Cardiac muscle cell (in vitro differentiated cells and primary cell): ENCODE measurements at regions not wholly inside any gene's neighbourhood (a gene's known extent, or its start where the extent isn't known, plus 50 kb on each side); places are given as distances from the start of the nearest gene placed in this dataset.

Source experiments
- DNase-seq, 2 donors: peaks; one replicate each; pipeline versions ENCODE4 v3.0.0 to v3.0.0-alpha.2; 2010 to 2017; ENCODE audit warnings: low read depth in 1 of 2, low spot score in 1 of 2
- H3K27ac ChIP-seq: fragments of 200-600 bp; sonication (generic); 2 replicates; pipeline ENCODE4 v1.5.1; 2016
- H3K27me3 ChIP-seq: fragments of 200-600 bp; sonication (generic); 2 replicates; pipeline ENCODE4 v1.6.0; 2016; ENCODE audit warnings: control low read depth
- H3K36me3 ChIP-seq: fragments of 200-600 bp; sonication (generic); 2 replicates; pipeline ENCODE4 v1.5.1; 2016; ENCODE audit warnings: control low read depth
- H3K4me1 ChIP-seq: fragments of 200-600 bp; sonication (generic); 2 replicates; pipeline ENCODE4 v1.8.1; 2017; ENCODE audit warnings: low read depth, mild to moderate bottlenecking, mixed run types
- H3K4me3 ChIP-seq: fragments of 200-600 bp; sonication (generic); 2 replicates; pipeline ENCODE4 v1.5.1; 2016; ENCODE audit warnings: mild to moderate bottlenecking
- H3K9me3 ChIP-seq: fragments of 200-600 bp; sonication (generic); 2 replicates; pipeline ENCODE4 v1.5.1; 2017; ENCODE audit warnings: low read depth, mild to moderate bottlenecking, control low read depth
- TF ChIP-seq, protein P1 (sequence below): IDR thresholded peaks from 2 replicates; pipeline ENCODE4 v1.5.1; 2012; ENCODE audit warnings: low read depth, mild to moderate bottlenecking, low read length

DNA sequence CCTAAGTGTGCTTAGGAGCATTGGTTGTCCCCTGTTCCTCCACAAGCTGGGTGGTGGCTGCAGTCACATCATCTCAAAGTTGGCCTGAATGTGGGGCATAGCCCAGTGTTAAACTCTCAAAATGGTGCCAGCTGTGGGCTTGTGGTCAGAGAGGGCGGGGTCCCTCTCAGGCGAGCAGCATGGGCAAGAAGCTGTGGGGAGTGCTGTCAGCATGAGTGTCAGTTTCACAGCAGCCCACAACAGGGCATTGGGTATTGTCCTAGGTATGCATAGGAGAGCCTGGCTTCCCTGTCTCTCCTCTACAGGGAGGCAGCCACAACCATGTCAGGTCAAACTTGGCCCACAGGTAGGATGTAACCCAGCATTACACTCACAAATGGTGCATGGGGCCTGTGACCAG lies 285.6 kb upstream of the THSD7B start:
- no peaks in the 10 kb centered on the region for H3K4me1 ChIP-seq
- TF ChIP-seq, protein P1, sequence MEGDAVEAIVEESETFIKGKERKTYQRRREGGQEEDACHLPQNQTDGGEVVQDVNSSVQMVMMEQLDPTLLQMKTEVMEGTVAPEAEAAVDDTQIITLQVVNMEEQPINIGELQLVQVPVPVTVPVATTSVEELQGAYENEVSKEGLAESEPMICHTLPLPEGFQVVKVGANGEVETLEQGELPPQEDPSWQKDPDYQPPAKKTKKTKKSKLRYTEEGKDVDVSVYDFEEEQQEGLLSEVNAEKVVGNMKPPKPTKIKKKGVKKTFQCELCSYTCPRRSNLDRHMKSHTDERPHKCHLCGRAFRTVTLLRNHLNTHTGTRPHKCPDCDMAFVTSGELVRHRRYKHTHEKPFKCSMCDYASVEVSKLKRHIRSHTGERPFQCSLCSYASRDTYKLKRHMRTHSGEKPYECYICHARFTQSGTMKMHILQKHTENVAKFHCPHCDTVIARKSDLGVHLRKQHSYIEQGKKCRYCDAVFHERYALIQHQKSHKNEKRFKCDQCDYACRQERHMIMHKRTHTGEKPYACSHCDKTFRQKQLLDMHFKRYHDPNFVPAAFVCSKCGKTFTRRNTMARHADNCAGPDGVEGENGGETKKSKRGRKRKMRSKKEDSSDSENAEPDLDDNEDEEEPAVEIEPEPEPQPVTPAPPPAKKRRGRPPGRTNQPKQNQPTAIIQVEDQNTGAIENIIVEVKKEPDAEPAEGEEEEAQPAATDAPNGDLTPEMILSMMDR, result no peak
- H3K9me3 ChIP-seq, result no peaks in the 10 kb centered on the region
- no peaks in the 10 kb centered on the region for H3K27me3 ChIP-seq
- no peak overlapping the region for H3K4me3 ChIP-seq
- no peak for DNase-seq
- H3K27ac ChIP-seq, result no peak overlapping the region
- no peaks in the 10 kb centered on the region for H3K36me3 ChIP-seq

DNA sequence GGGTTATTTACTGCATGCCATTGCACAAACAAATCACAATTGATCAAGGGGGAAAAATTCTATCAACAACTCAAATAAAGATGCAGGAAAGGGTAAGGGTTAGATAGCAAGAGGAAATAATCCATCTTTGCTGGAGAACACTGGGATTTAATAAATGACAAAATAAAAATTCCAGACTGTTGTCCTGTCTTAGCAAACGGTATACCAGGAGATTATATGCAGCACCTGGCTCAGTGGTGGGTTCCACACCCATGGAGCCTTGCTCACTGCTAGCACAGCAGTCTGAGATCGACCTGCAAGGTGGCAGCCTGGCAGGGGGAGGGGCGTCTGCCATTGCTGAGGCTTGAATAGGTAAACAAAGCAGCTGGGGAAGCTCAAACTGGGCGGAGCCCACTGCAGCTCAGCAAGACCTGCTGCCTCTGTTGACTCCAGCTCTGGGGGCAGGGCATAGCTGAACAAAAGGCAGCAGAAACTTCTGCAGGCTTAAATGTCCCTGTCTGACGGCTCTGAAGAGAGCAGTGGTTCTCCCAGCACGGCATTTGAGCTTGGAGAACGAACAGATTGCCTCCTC lies 296.5 kb upstream of the THSD7B start:
- TF ChIP-seq, protein P1, result no peak
- Histone ChIP-seq H3K27me3 (no peaks in the 10 kb centered on the region), H3K4me1 (no peaks in the 10 kb centered on the region), H3K36me3 (no peaks in the 10 kb centered on the region), H3K4me3 (no peak overlapping the region), H3K27ac (no peak overlapping the region), H3K9me3 (no peaks in the 10 kb centered on the region)
- no peak for DNase-seq

DNA sequence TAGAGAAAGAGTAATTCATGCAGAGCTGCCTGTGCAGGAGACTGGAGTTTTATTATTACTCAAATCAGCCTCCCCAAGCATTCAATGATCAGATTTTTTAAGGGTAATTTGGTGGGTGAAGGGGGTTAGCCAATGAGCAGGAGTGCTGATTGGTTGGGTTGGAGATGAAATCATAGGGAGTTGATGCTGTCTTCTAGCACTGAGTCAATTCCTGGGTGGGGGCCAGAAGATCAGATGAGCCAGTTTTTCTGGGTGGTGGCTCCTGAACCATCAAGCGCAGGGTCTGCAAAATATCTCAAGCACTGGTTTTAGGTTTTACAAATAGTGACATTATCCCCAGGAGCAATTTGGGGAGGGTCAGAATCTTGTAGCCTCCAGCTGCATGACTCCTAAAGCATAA lies 312.8 kb upstream of the THSD7B start:
- Histone ChIP-seq H3K4me3 (no peak overlapping the region), H3K27me3 (no peaks in the 10 kb centered on the region)
- no peak for DNase-seq

DNA sequence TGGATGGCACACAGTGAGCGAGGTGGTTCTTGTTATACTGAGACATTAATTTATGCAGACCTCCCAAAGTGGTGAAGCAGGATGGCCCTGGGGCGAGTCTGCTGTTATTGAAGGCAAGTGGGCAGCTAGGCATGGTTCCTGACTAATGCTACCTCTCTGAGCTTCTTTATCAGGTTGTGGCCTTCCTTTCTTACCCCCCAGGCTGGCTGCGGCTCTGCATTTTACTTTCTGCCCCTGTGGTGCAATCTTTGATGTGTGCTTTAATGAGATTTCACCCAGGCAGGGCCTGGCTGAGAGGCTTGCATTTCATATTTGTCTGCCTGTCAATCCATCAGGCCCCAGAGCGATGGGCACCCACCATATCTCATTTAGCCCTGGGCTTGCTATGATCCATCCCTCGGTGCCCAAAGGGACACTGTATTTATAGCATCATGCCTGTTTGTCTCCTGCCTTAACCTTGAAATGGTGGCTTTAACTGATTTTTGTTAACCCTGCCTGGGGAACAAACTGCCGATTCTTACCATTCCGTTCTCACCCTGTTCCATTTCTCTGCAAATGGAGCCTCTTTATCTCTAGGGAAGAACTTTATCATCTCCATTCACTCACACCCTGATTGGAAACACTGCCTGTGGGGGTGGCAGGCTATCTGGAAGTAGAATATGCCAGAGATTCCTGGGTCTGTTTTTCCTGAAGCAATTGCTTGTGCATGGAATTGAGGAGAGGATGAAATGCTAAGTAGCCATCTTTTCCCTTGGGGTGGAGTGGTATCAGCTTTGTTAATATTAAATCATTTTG lies 316.2 kb upstream of the THSD7B start:
- no peaks in the 10 kb centered on the region for H3K4me1 ChIP-seq
- TF ChIP-seq, protein P1, result no peak

More for the DNA sequence above, 312.8 kb upstream of the THSD7B start:
- Histone ChIP-seq H3K27ac (no peak overlapping the region), H3K36me3 (no peaks in the 10 kb centered on the region), H3K4me1 (no peaks in the 10 kb centered on the region), H3K9me3 (no peaks in the 10 kb centered on the region)
- TF ChIP-seq, protein P1, result no peak

DNA sequence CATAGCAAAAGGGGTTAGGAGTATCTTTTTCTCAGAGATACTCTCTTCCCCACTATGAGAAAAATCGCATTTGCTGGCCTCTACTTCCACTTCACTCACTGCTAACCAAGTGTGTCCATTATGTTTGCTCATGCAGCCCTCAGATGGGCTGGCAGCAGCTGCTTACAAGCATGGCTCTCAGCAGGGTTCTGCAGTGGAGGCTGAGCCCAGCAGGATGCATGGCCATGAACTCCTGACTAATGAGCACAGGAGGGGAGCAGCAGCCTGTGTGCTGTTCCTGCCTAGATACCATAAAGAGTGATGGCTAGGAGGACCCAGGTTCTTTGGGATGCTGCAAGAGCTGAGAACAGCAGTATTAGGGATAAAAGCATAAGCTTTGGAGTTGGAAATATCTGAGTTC lies 316.9 kb upstream of the THSD7B start:
- TF ChIP-seq, protein P1, result no peak
- H3K9me3 ChIP-seq, result no peaks in the 10 kb centered on the region
- H3K4me1 ChIP-seq, result no peaks in the 10 kb centered on the region
- no peaks in the 10 kb centered on the region for H3K36me3 ChIP-seq
- no peak for DNase-seq
- H3K27me3 ChIP-seq, result no peaks in the 10 kb centered on the region
- H3K27ac ChIP-seq, result no peak overlapping the region
- H3K4me3 ChIP-seq, result no peak overlapping the region

More for the DNA sequence above, 316.2 kb upstream of the THSD7B start:
- no peak overlapping the region for H3K4me3 ChIP-seq
- H3K36me3 ChIP-seq, result no peaks in the 10 kb centered on the region
- H3K27me3 ChIP-seq, result no peaks in the 10 kb centered on the region
- H3K27ac ChIP-seq, result no peak overlapping the region
- H3K9me3 ChIP-seq, result no peaks in the 10 kb centered on the region
- no peak for DNase-seq
